Stomach (tissue), 4 donors: ENCODE measurements at regions not wholly inside any gene's neighbourhood (a gene's known extent, or its start where the extent isn't known, plus 50 kb on each side); places are given as distances from the start of the nearest gene placed in this dataset.

Experiments
- CTCF ChIP-seq, 7 experiments: fragments of 450-650 bp in 4 of 7; fragments of 200-600 bp in 3 of 7; sonication (generic) in 3 of 7; IDR thresholded peaks; one replicate each; pipeline ENCODE4 v1.5.1; 2016 to 2019; ENCODE audit warnings: antibody characterized with exemption in 7 of 7, control low read depth in 2 of 7, mild to moderate bottlenecking in 1 of 7
- EP300 ChIP-seq: sonication (generic); formaldehyde crosslinking; IDR thresholded peaks from one replicate; pipeline ENCODE4 v1.6.1; 2017; ENCODE audit warnings: antibody characterized with exemption
- POLR2A ChIP-seq, 4 donors: fragments of 450-650 bp; IDR thresholded peaks; one replicate each; pipeline ENCODE4 v1.6.1; 2016; ENCODE audit warnings: antibody characterized with exemption in 4 of 4, control low read depth in 2 of 4, mild to moderate bottlenecking in 1 of 4, moderate library complexity in 1 of 4
- POLR2AphosphoS5 ChIP-seq, 3 donors: sonication (generic); formaldehyde crosslinking; IDR thresholded peaks; one replicate each; pipeline ENCODE4 v1.6.1; 2016; ENCODE audit warnings: antibody characterized with exemption in 3 of 3

GRCh38 chr14:98182393-98183055, 1089.5 kb downstream of the BCL11B start:
- TF ChIP-seq EP300 (no peak), CTCF (IDR thresholded peaks at IDR 0.05) (no peak), POLR2A (IDR thresholded peaks at IDR 0.05) (no peak), POLR2AphosphoS5 (IDR thresholded peaks at IDR 0.05) (no peak)
